Esophagus muscularis mucosa (tissue), 3 donors: ENCODE measurements at regions not wholly inside any gene's neighbourhood (a gene's known extent, or its start where the extent isn't known, plus 50 kb on each side); places are given as distances from the start of the nearest gene placed in this dataset.

Experiments
- POLR2A ChIP-seq: fragments of 450-650 bp; IDR thresholded peaks from one replicate; pipeline ENCODE4 v1.6.1; 2017; ENCODE audit warnings: antibody characterized with exemption, moderate library complexity, mild to moderate bottlenecking, low read depth
- TF ChIP-seq, protein P1 (sequence below), 3 experiments: fragments of 200-600 bp in 2 of 3; fragments of 450-650 bp in 1 of 3; sonication (generic) in 2 of 3; IDR thresholded peaks; one replicate each; pipeline ENCODE4 v1.5.1; 2017 to 2019; ENCODE audit warnings: antibody characterized with exemption in 3 of 3, mild to moderate bottlenecking in 2 of 3, moderate library complexity in 1 of 3

DNA sequence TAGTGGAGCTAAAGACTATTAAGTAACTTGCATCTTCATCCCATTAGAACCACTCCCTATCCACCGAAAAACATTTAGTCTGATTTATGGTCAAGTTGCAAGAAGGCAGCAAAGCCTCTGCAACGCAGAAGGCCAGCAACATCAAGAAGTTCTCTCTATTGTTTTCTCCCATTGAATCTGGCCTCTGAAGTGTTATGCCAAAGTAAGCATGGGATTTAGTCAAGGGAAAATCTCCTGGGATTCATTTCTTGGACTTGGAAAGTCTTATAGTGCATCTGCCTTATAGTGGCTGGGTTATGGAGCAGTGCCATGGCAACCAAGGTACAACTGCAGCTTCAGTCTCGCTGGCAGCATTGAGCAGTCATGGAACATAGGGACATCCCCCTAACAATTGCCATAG is 87.7 kb upstream of the KRR1 start:
- TF ChIP-seq, protein P1, sequence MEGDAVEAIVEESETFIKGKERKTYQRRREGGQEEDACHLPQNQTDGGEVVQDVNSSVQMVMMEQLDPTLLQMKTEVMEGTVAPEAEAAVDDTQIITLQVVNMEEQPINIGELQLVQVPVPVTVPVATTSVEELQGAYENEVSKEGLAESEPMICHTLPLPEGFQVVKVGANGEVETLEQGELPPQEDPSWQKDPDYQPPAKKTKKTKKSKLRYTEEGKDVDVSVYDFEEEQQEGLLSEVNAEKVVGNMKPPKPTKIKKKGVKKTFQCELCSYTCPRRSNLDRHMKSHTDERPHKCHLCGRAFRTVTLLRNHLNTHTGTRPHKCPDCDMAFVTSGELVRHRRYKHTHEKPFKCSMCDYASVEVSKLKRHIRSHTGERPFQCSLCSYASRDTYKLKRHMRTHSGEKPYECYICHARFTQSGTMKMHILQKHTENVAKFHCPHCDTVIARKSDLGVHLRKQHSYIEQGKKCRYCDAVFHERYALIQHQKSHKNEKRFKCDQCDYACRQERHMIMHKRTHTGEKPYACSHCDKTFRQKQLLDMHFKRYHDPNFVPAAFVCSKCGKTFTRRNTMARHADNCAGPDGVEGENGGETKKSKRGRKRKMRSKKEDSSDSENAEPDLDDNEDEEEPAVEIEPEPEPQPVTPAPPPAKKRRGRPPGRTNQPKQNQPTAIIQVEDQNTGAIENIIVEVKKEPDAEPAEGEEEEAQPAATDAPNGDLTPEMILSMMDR (IDR thresholded peaks at IDR 0.05) = no peak
- no peak for TF ChIP-seq POLR2A
